Kidney glomerular epithelial cell (primary cell): ENCODE measurements at regions not wholly inside any gene's neighbourhood (a gene's known extent, or its start where the extent isn't known, plus 50 kb on each side); places are given as distances from the start of the nearest gene placed in this dataset.

Experiments used
- DNase-seq: peaks from one replicate; lab custom pipeline; 2025; lab: John Stamatoyannopoulos, UW

- DNase-seq, result no peak
Measured at GRCh38 chr6:95501032-95501904, 76.1 kb upstream of the MANEA start.

- no peak for DNase-seq
Measured at GRCh38 chr6:95503568-95503967, 73.8 kb upstream of the MANEA start.

- DNase-seq, result no peak
Measured at GRCh38 chr6:95511404-95511803, 65.9 kb upstream of the MANEA start.

- no peak for DNase-seq
Measured at GRCh38 chr6:95515975-95516374, 61.4 kb upstream of the MANEA start.

- DNase-seq, result no peak
Measured at GRCh38 chr6:95517004-95517403, 60.3 kb upstream of the MANEA start.

GRCh38 chr6:95517568-95517967 lies 59.8 kb upstream of the MANEA start:
- no peak for DNase-seq

GRCh38 chr6:95518630-95519227 lies 58.6 kb upstream of the MANEA start:
- DNase-seq, result no peak

- no peak for DNase-seq
Measured at GRCh38 chr6:95519228-95520037, 57.9 kb upstream of the MANEA start.

GRCh38 chr6:95521181-95521580 lies 56.2 kb upstream of the MANEA start:
- no peak for DNase-seq
